ENCODE measurements at regions not wholly inside any gene's neighbourhood (a gene's known extent, or its start where the extent isn't known, plus 50 kb on each side); places are given as distances from the start of the nearest gene placed in this dataset.

GRCh38 chr2:16246281-16246850, 306.0 kb downstream of the MYCN start:
- no peaks in the 10 kb centered on the region for H3K36me3 ChIP-seq (ENCODE audit: control insufficient read depth in 4 of 4, insufficient read depth in 4 of 4, low read length in 4 of 4)
- no peak overlapping the region for H3K9ac ChIP-seq (ENCODE audit: insufficient read depth in 1 of 2, low read length in 2 of 2)
- H3K9me3 ChIP-seq (ENCODE audit: control insufficient read depth in 4 of 4, insufficient read depth in 3 of 4, low read length in 3 of 4), result no peaks in the 10 kb centered on the region
- ATAC-seq (ENCODE audit: insufficient read depth, low FRiP score) (no peak), DNase-seq (no peak)
- TF ChIP-seq CTCF (IDR thresholded peaks at IDR 0.05; ENCODE audit: control extremely low read depth, extremely low read depth), result no peak
- no peak overlapping the region for H3K4me3 ChIP-seq
- H3K4me1 ChIP-seq (ENCODE audit: control insufficient read depth in 5 of 5, insufficient read depth in 5 of 5, low read length in 5 of 5), result peaks cover 0 to 16% (median 0%) of the 10 kb centered on the region in 5 donors
- peaks cover 0 to 4% (median 0%) of the 10 kb centered on the region in 3 donors for H3K27me3 ChIP-seq (ENCODE audit: control insufficient read depth in 3 of 3, insufficient read depth in 3 of 3, low read length in 2 of 3)
- no peak overlapping the region for H3K27ac ChIP-seq (ENCODE audit: low read depth in 1 of 2, low read length in 1 of 2)
- WGBS, 2 donors, result 93 to 97% methylated on average over 2 of the region's 2 CpGs

GRCh38 chr2:16245481-16246054, 305.2 kb downstream of the MYCN start:
- TF ChIP-seq CTCF (IDR thresholded peaks at IDR 0.05; ENCODE audit: control extremely low read depth, extremely low read depth), result no peak
- ATAC-seq (ENCODE audit: insufficient read depth, low FRiP score), result no peak
- no peaks in the 10 kb centered on the region for H3K36me3 ChIP-seq (ENCODE audit: control insufficient read depth in 4 of 4, insufficient read depth in 4 of 4, low read length in 4 of 4)

GRCh38 chr2:16244966-16245320, 304.6 kb downstream of the MYCN start:
- Histone ChIP-seq H3K27ac (ENCODE audit: low read depth in 1 of 2, low read length in 1 of 2) (no peak overlapping the region), H3K36me3 (ENCODE audit: control insufficient read depth in 4 of 4, insufficient read depth in 4 of 4, low read length in 4 of 4) (no peaks in the 10 kb centered on the region), H3K27me3 (ENCODE audit: control insufficient read depth in 3 of 3, insufficient read depth in 3 of 3, low read length in 2 of 3) (peaks cover 0 to 4% (median 0%) of the 10 kb centered on the region in 3 donors), H3K9me3 (ENCODE audit: control insufficient read depth in 4 of 4, insufficient read depth in 3 of 4, low read length in 3 of 4) (no peaks in the 10 kb centered on the region), H3K4me3 (no peak overlapping the region), H3K4me1 (ENCODE audit: control insufficient read depth in 5 of 5, insufficient read depth in 5 of 5, low read length in 5 of 5) (peaks cover 0 to 16% (median 0%) of the 10 kb centered on the region in 5 donors), H3K9ac (ENCODE audit: insufficient read depth in 1 of 2, low read length in 2 of 2) (no peak overlapping the region)
- no peak for ATAC-seq (ENCODE audit: insufficient read depth, low FRiP score)
- DNase-seq, result no peak
- TF ChIP-seq CTCF (IDR thresholded peaks at IDR 0.05; ENCODE audit: control extremely low read depth, extremely low read depth), result no peak
- WGBS, 2 donors, result 92 to 94% methylated on average over 5 of the region's 5 CpGs

More at GRCh38 chr2:16245481-16246054, 305.2 kb downstream of the MYCN start:
- no peak overlapping the region for H3K9ac ChIP-seq (ENCODE audit: insufficient read depth in 1 of 2, low read length in 2 of 2)
- H3K9me3 ChIP-seq (ENCODE audit: control insufficient read depth in 4 of 4, insufficient read depth in 3 of 4, low read length in 3 of 4), result no peaks in the 10 kb centered on the region
- H3K27me3 ChIP-seq (ENCODE audit: control insufficient read depth in 3 of 3, insufficient read depth in 3 of 3, low read length in 2 of 3), result peaks cover 0 to 4% (median 0%) of the 10 kb centered on the region in 3 donors
- no peak overlapping the region for H3K27ac ChIP-seq (ENCODE audit: low read depth in 1 of 2, low read length in 1 of 2)
- no peak overlapping the region for H3K4me3 ChIP-seq
- WGBS, 2 donors, result 80 to 88% methylated on average over 5 of the region's 5 CpGs
- DNase-seq, result no peak
- H3K4me1 ChIP-seq (ENCODE audit: control insufficient read depth in 5 of 5, insufficient read depth in 5 of 5, low read length in 5 of 5), result peaks cover 0 to 16% (median 0%) of the 10 kb centered on the region in 5 donors
